ENCODE measurements at regions not wholly inside any gene's neighbourhood (a gene's known extent, or its start where the extent isn't known, plus 50 kb on each side); places are given as distances from the start of the nearest gene placed in this dataset.

GRCh38 chr2:116687371-116687770 is 1127.1 kb upstream of the DDX18 start (continued):
- TF ChIP-seq, protein P1, sequence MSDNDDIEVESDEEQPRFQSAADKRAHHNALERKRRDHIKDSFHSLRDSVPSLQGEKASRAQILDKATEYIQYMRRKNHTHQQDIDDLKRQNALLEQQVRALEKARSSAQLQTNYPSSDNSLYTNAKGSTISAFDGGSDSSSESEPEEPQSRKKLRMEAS (IDR thresholded peaks at IDR 0.05) = no peak
